CD8-positive, alpha-beta memory T cell (primary cell): ENCODE measurements at regions not wholly inside any gene's neighbourhood (a gene's known extent, or its start where the extent isn't known, plus 50 kb on each side); places are given as distances from the start of the nearest gene placed in this dataset.

ENCODE experiments used
- CTCF ChIA-PET: fragments of 350-600 bp; sonication (Branson Sonifier 250); formaldehyde crosslinking; loops from one replicate; lab custom pipeline; 2021; ENCODE audit warnings: antibody characterized with exemption; lab: Charles Lee
- POLR2A ChIA-PET: fragments of 350-600 bp; sonication (Branson Sonifier 250); formaldehyde crosslinking; loops from one replicate; lab custom pipeline; 2021; ENCODE audit warnings: antibody characterized with exemption; lab: Charles Lee
- DNase-seq, 5 donors: peaks; one replicate each; pipeline versions ENCODE4 v3.0.0 to v3.0.0-alpha.2; 2020 to 2022; ENCODE audit warnings: mixed read lengths in 1 of 5
- H3K27ac ChIP-seq: one replicate; pipeline ENCODE4 v1.7.0; 2013; ENCODE audit warnings: low read depth, mild to moderate bottlenecking, low read length, moderate library complexity
- H3K27me3 ChIP-seq: 2 replicates; pipeline ENCODE4 v1.7.0; 2013; ENCODE audit warnings: low read length, mild to moderate bottlenecking; ENCODE audit not compliant: insufficient read depth, poor library complexity, severe bottlenecking
- H3K36me3 ChIP-seq: 2 replicates; pipeline ENCODE4 v1.7.0; 2013; ENCODE audit warnings: mild to moderate bottlenecking, low read length, moderate library complexity; ENCODE audit not compliant: insufficient read depth
- H3K4me1 ChIP-seq: 2 replicates; pipeline ENCODE4 v1.7.0; 2013; ENCODE audit warnings: mild to moderate bottlenecking, low read length, moderate library complexity; ENCODE audit not compliant: insufficient read depth
- H3K4me3 ChIP-seq: 2 replicates; pipeline ENCODE4 v1.7.0; 2013; ENCODE audit warnings: mild to moderate bottlenecking, low read length
- H3K9me3 ChIP-seq: 2 replicates; pipeline ENCODE4 v1.7.0; 2013; ENCODE audit warnings: mild to moderate bottlenecking, low read length
- H3K27ac Mint-ChIP-seq, 8 donors: one replicate each; pipeline ENCODE4 v1.8.0; 2020 to 2021; ENCODE audit warnings: mixed read lengths in 8 of 8, mild to moderate bottlenecking in 6 of 8, inconsistent platforms in 3 of 8, moderate library complexity in 3 of 8
- H3K27me3 Mint-ChIP-seq, 2 donors: one replicate each; pipeline ENCODE4 v1.8.0; 2020 to 2021; ENCODE audit warnings: mixed read lengths in 2 of 2, mild to moderate bottlenecking in 1 of 2, moderate library complexity in 1 of 2
- H3K36me3 Mint-ChIP-seq, 3 donors: one replicate each; pipeline ENCODE4 v1.8.0; 2020 to 2021; ENCODE audit warnings: mixed read lengths in 3 of 3, inconsistent platforms in 1 of 3, mild to moderate bottlenecking in 1 of 3
- H3K4me1 Mint-ChIP-seq, 3 donors: one replicate each; pipeline ENCODE4 v1.8.0; 2020 to 2021; ENCODE audit warnings: mixed read lengths in 3 of 3, inconsistent platforms in 1 of 3, mild to moderate bottlenecking in 1 of 3
- H3K4me3 Mint-ChIP-seq, 7 donors: one replicate each; pipeline ENCODE4 v1.8.0; 2020 to 2021; ENCODE audit warnings: mixed read lengths in 7 of 7, mild to moderate bottlenecking in 6 of 7, moderate library complexity in 4 of 7, inconsistent platforms in 2 of 7
- H3K9me3 Mint-ChIP-seq, 5 donors: one replicate each; pipeline ENCODE4 v1.8.0; 2020 to 2022; ENCODE audit warnings: mixed read lengths in 5 of 5, mild to moderate bottlenecking in 3 of 5, moderate library complexity in 2 of 5, inconsistent platforms in 1 of 5

DNA sequence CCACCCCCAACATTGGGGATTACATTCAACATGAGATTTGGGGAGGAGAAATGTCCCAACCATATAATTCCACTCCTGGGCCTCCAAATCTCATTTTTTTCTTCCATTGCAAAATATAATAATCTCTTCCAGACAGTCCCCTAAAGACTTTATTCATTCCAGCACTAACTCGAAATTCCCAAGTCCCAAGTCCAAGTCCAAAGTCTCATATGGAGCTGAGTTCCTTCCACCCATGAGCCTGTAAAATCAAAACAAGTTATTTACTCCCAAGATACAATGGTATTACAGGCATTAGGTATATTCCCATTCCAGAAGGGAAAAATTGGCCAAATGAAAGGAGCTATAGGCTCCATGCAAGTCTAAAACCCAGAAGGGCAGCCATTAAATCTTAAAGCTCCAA, 56.7 kb downstream of the P2RY1 start:
- no peak for DNase-seq
- Histone ChIP-seq H3K4me3 (no peak overlapping the region), H3K36me3 (no peaks in the 10 kb centered on the region), H3K27ac (no peak overlapping the region), H3K27me3 (no peaks in the 10 kb centered on the region), H3K9me3 (no peaks in the 10 kb centered on the region), H3K4me1 (no peaks in the 10 kb centered on the region)
- Mint-ChIP-seq H3K4me1 (no peaks in the 10 kb centered on the region), H3K27me3 (peaks cover 2 to 6% of the 10 kb centered on the region in 2 donors), H3K27ac (no peak overlapping the region), H3K9me3 (peaks cover 0 to 2% (median 0%) of the 10 kb centered on the region in 5 donors), H3K4me3 (no peak overlapping the region), H3K36me3 (peaks cover 0 to 2% (median 0%) of the 10 kb centered on the region in 3 donors)
- CTCF ChIA-PET = interaction anchor here (1.1 kb wide), 1 partner anchor 12 kb away, joined by 3 read pairs; no protein-coding TSS in a partner anchor
- POLR2A ChIA-PET = no interaction called here

DNA sequence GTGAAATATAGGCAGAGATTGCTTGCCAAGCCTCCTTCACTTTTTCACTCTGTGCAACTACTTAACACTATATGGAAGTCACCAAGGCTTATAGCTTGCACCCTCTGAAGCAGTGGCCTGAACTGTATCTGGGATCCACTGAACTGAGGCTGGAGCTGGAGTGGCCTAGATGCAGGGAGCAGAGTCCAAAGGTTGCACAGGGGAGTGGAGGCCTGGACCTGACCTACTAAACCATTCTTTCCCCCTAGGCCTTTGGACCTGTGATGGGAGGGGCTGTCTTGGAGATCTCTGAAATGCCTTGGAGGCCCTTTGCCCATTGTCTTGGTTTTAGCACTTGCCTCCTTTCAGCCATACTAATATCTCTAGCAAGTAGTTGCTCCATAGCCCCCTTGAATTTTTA, 57.5 kb downstream of the P2RY1 start:
- Mint-ChIP-seq H3K4me1 (no peaks in the 10 kb centered on the region), H3K36me3 (peaks cover 0 to 2% (median 0%) of the 10 kb centered on the region in 3 donors), H3K9me3 (peaks cover 0 to 2% (median 0%) of the 10 kb centered on the region in 5 donors), H3K27me3 (peaks cover 2 to 6% of the 10 kb centered on the region in 2 donors), H3K27ac (no peak overlapping the region), H3K4me3 (no peak overlapping the region)
- POLR2A ChIA-PET = no interaction called here
- no peak for DNase-seq
- no peak overlapping the region for H3K27ac ChIP-seq
- no peaks in the 10 kb centered on the region for H3K4me1 ChIP-seq
- CTCF ChIA-PET = no interaction called here
- H3K4me3 ChIP-seq = no peak overlapping the region
- H3K27me3 ChIP-seq = no peaks in the 10 kb centered on the region
- no peaks in the 10 kb centered on the region for H3K36me3 ChIP-seq
- no peaks in the 10 kb centered on the region for H3K9me3 ChIP-seq

GRCh38 chr3:152893647-152894046, 58.7 kb downstream of the P2RY1 start:
- no peaks in the 10 kb centered on the region for H3K4me1 Mint-ChIP-seq
- no peak overlapping the region for H3K4me3 Mint-ChIP-seq
- no peak overlapping the region for H3K4me3 ChIP-seq
- H3K9me3 ChIP-seq = no peaks in the 10 kb centered on the region
- H3K9me3 Mint-ChIP-seq = peaks cover 0 to 2% (median 0%) of the 10 kb centered on the region in 5 donors
- no peak for DNase-seq
- H3K27me3 ChIP-seq = no peaks in the 10 kb centered on the region
- H3K27me3 Mint-ChIP-seq = peaks cover 2 to 6% of the 10 kb centered on the region in 2 donors
- no peaks in the 10 kb centered on the region for H3K36me3 Mint-ChIP-seq
- no peaks in the 10 kb centered on the region for H3K4me1 ChIP-seq
- H3K27ac Mint-ChIP-seq = no peak overlapping the region
- no peaks in the 10 kb centered on the region for H3K36me3 ChIP-seq
- POLR2A ChIA-PET = no interaction called here
- CTCF ChIA-PET = no interaction called here
- no peak overlapping the region for H3K27ac ChIP-seq

- Histone ChIP-seq H3K36me3 (no peaks in the 10 kb centered on the region), H3K4me3 (no peak overlapping the region), H3K27ac (no peak overlapping the region), H3K27me3 (no peaks in the 10 kb centered on the region), H3K9me3 (no peaks in the 10 kb centered on the region), H3K4me1 (no peaks in the 10 kb centered on the region)
- H3K9me3 Mint-ChIP-seq = peaks cover 0 to 5% (median 0%) of the 10 kb centered on the region in 5 donors
- H3K27me3 Mint-ChIP-seq = peaks cover 1 to 3% of the 10 kb centered on the region in 2 donors
- POLR2A ChIA-PET = no interaction called here
- H3K36me3 Mint-ChIP-seq = no peaks in the 10 kb centered on the region
- CTCF ChIA-PET = no interaction called here
- H3K4me1 Mint-ChIP-seq = no peaks in the 10 kb centered on the region
- no peak overlapping the region for H3K4me3 Mint-ChIP-seq
- DNase-seq = no peak
- no peak overlapping the region for H3K27ac Mint-ChIP-seq
Measured at GRCh38 chr3:152899306-152899705, 64.4 kb downstream of the P2RY1 start.

DNA sequence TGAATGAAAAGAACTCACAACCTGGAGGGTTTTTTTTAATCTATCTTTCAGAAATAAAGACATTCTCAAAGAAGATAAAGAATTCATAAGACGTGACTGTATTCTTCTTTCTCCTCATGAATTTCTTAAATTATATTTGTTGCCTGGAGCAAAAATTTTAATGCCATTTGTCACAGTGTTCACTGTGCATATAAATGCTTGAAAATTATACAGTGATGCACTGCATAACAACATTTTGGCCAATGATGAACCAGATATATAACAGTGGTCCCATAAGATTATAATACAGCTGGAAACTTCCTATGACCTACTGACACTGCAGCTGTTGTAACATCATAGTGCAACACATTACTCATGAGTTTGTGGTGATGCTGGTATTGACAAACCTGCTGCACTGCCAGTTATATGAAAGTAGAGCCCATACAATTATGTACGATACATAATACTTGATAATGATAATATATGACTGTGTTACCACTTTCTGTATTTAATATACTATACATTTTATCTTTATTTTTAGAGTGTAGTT, 67.3 kb downstream of the P2RY1 start:
- POLR2A ChIA-PET = no interaction called here
- Mint-ChIP-seq H3K4me3 (no peak overlapping the region), H3K27ac (no peak overlapping the region), H3K27me3 (peaks cover 1 to 3% of the 10 kb centered on the region in 2 donors), H3K36me3 (no peaks in the 10 kb centered on the region), H3K4me1 (no peaks in the 10 kb centered on the region), H3K9me3 (peaks cover 0 to 8% (median 0%) of the 10 kb centered on the region in 5 donors)
- Histone ChIP-seq H3K36me3 (no peaks in the 10 kb centered on the region), H3K27ac (no peak overlapping the region), H3K4me1 (no peaks in the 10 kb centered on the region), H3K27me3 (no peaks in the 10 kb centered on the region), H3K4me3 (no peak overlapping the region), H3K9me3 (no peaks in the 10 kb centered on the region)
- CTCF ChIA-PET = no interaction called here
- no peak for DNase-seq

- H3K36me3 Mint-ChIP-seq = no peaks in the 10 kb centered on the region
- no peak overlapping the region for H3K27ac Mint-ChIP-seq
- Histone ChIP-seq H3K9me3 (no peaks in the 10 kb centered on the region), H3K27me3 (no peaks in the 10 kb centered on the region), H3K27ac (no peak overlapping the region), H3K36me3 (no peaks in the 10 kb centered on the region), H3K4me3 (no peak overlapping the region), H3K4me1 (no peaks in the 10 kb centered on the region)
- no peak overlapping the region for H3K4me3 Mint-ChIP-seq
- H3K9me3 Mint-ChIP-seq = peaks cover 0 to 8% (median 0%) of the 10 kb centered on the region in 5 donors
- H3K27me3 Mint-ChIP-seq = peaks cover under 1 to 1% of the 10 kb centered on the region in 2 donors
- H3K4me1 Mint-ChIP-seq = no peaks in the 10 kb centered on the region
- POLR2A ChIA-PET = no interaction called here
- CTCF ChIA-PET = interaction anchor here (0.9 kb wide), 1 partner anchor 39 kb away, joined by 3 read pairs; no protein-coding TSS in a partner anchor
- no peak for DNase-seq
Measured at GRCh38 chr3:152905631-152906030, 70.7 kb downstream of the P2RY1 start.

DNA sequence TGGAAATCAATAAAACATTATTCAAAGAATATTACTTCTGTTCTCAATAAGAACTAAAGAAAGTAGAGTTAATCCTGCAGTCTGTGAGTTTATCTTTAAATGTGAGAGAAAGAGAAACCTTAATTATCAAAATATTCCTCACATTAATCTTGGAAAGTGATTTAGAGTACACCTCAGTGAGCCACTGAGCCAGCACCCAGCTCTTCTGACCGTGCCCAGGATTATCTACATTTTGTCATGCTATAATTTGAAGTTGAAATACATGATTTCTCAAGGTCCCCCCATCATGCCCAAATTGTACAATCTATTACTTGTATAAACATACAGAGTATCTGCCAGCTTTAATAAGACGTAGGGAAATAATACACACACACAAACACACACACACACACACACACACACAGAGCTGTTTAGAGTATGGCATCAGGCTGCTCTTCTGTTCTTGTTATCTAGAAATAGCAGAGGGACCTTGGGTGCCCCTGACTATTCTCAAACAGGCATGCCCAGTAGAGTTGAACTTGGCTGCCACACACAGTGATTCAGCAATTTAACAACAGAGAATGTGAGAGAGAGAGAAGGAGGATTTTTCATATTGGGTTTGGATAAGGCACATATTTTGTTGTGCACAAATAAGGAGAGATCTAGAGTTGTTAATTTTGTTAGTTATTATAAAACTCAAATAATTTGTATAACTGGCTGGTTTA, 74.4 kb downstream of the P2RY1 start:
- H3K27me3 Mint-ChIP-seq = no peaks in the 10 kb centered on the region
- H3K36me3 ChIP-seq = no peaks in the 10 kb centered on the region
- H3K9me3 Mint-ChIP-seq = peaks cover 0 to 5% (median under 1%) of the 10 kb centered on the region in 5 donors
- ChIA-PET POLR2A (no interaction called here), CTCF (no interaction called here)
- H3K9me3 ChIP-seq = no peaks in the 10 kb centered on the region
- H3K4me1 ChIP-seq = no peaks in the 10 kb centered on the region
- DNase-seq = no peak
- no peak overlapping the region for H3K27ac ChIP-seq
- no peaks in the 10 kb centered on the region for H3K4me1 Mint-ChIP-seq
- no peak overlapping the region for H3K27ac Mint-ChIP-seq
- no peak overlapping the region for H3K4me3 ChIP-seq
- H3K36me3 Mint-ChIP-seq = no peaks in the 10 kb centered on the region
- no peak overlapping the region for H3K4me3 Mint-ChIP-seq
- H3K27me3 ChIP-seq = no peaks in the 10 kb centered on the region

GRCh38 chr3:152910211-152910610, 75.3 kb downstream of the P2RY1 start:
- H3K36me3 ChIP-seq = no peaks in the 10 kb centered on the region
- no peaks in the 10 kb centered on the region for H3K4me1 Mint-ChIP-seq
- POLR2A ChIA-PET = no interaction called here
- DNase-seq = no peak
- H3K36me3 Mint-ChIP-seq = no peaks in the 10 kb centered on the region
- H3K9me3 ChIP-seq = no peaks in the 10 kb centered on the region
- H3K4me3 ChIP-seq = no peak overlapping the region
- H3K27ac Mint-ChIP-seq = no peak overlapping the region
- no peaks in the 10 kb centered on the region for H3K27me3 ChIP-seq
- H3K9me3 Mint-ChIP-seq = peaks cover 0 to 5% (median 0%) of the 10 kb centered on the region in 5 donors
- H3K4me3 Mint-ChIP-seq = no peak overlapping the region
- CTCF ChIA-PET = no interaction called here
- H3K27ac ChIP-seq = no peak overlapping the region
- no peaks in the 10 kb centered on the region for H3K4me1 ChIP-seq
- H3K27me3 Mint-ChIP-seq = no peaks in the 10 kb centered on the region
